HUES6 (cell line): ENCODE measurements at regions not wholly inside any gene's neighbourhood (a gene's known extent, or its start where the extent isn't known, plus 50 kb on each side); places are given as distances from the start of the nearest gene placed in this dataset.

ENCODE experiments used
- H3K27ac ChIP-seq: 2 replicates; pipeline ENCODE4 v1.7.0; 2013; ENCODE audit warnings: low read depth, mild to moderate bottlenecking, low read length, inconsistent platforms
- H3K27me3 ChIP-seq: 2 replicates; pipeline ENCODE4 v1.6.1; 2013; ENCODE audit warnings: low read length; ENCODE audit not compliant: control insufficient read depth, insufficient read depth
- H3K36me3 ChIP-seq: 2 replicates; pipeline ENCODE4 v1.6.1; 2013; ENCODE audit warnings: low read length; ENCODE audit not compliant: control insufficient read depth, insufficient read depth
- H3K4me1 ChIP-seq: 2 replicates; pipeline ENCODE4 v1.6.1; 2013; ENCODE audit warnings: low read length; ENCODE audit not compliant: control insufficient read depth, insufficient read depth
- H3K4me3 ChIP-seq: 2 replicates; pipeline ENCODE4 v1.5.1; 2013; ENCODE audit warnings: low read depth, low read length
- H3K9ac ChIP-seq: one replicate; pipeline ENCODE4 v1.6.1; 2013; ENCODE audit warnings: mild to moderate bottlenecking, low read length
- H3K9me3 ChIP-seq: 2 replicates; pipeline ENCODE4 v1.6.1; 2013; ENCODE audit warnings: low read depth, low read length; ENCODE audit not compliant: control insufficient read depth, insufficient read depth

GRCh38 chr16:86894029-86894567, 315.7 kb downstream of the FOXL1 start:
- H3K36me3 ChIP-seq: no peaks in the 10 kb centered on the region
- no peak overlapping the region for H3K4me3 ChIP-seq
- H3K4me1 ChIP-seq: peaks cover 17% of the 10 kb centered on the region; the same call in 1 of the 2 replicates
- H3K9me3 ChIP-seq: no peaks in the 10 kb centered on the region
- no peak overlapping the region for H3K9ac ChIP-seq
- H3K27ac ChIP-seq: no peak overlapping the region
- no peaks in the 10 kb centered on the region for H3K27me3 ChIP-seq

- H3K36me3 ChIP-seq: no peaks in the 10 kb centered on the region
- no peak overlapping the region for H3K27ac ChIP-seq
- H3K27me3 ChIP-seq: no peaks in the 10 kb centered on the region
- no peaks in the 10 kb centered on the region for H3K9me3 ChIP-seq
- no peak overlapping the region for H3K9ac ChIP-seq
- peaks cover 17% of the 10 kb centered on the region; the same call in 1 of the 2 replicates for H3K4me1 ChIP-seq
- no peak overlapping the region for H3K4me3 ChIP-seq
Measured at GRCh38 chr16:86894925-86895324, 316.6 kb downstream of the FOXL1 start.

- no peaks in the 10 kb centered on the region for H3K9me3 ChIP-seq
- H3K9ac ChIP-seq: no peak overlapping the region
- H3K4me3 ChIP-seq: no peak overlapping the region
- peaks cover 17% of the 10 kb centered on the region; the same call in 1 of the 2 replicates for H3K4me1 ChIP-seq
- H3K27ac ChIP-seq: no peak overlapping the region
- H3K36me3 ChIP-seq: no peaks in the 10 kb centered on the region
- H3K27me3 ChIP-seq: no peaks in the 10 kb centered on the region
Measured at GRCh38 chr16:86895606-86896005, 317.3 kb downstream of the FOXL1 start.

DNA sequence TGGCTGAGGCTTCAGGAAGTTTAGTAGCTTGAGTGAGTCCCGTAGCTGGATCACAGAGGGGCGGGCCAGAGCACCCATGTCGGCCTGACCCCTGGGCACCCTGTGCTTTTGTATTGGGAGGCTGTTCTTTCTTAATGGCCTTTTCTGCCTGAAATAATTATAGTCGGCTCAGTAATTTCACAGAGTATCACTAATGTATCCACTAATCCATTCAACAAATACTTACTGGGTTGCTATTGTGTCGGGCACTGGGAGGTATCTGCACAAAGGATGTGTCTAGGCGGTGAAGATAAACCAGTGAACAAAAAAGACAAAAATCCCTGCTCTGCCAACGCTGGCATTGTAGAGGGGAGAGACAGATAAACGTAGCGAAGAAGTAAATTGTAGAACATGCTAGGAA, 318.6 kb downstream of the FOXL1 start:
- Histone ChIP-seq H3K9me3 (no peaks in the 10 kb centered on the region), H3K36me3 (no peaks in the 10 kb centered on the region), H3K27me3 (0 out of 2 replicates have a peak, but pooled peaks cover 1% of the 10 kb centered on the region), H3K4me1 (peaks cover 22% of the 10 kb centered on the region; the same call in 1 of the 2 replicates), H3K9ac (no peak overlapping the region), H3K27ac (no peak overlapping the region), H3K4me3 (no peak overlapping the region)

DNA sequence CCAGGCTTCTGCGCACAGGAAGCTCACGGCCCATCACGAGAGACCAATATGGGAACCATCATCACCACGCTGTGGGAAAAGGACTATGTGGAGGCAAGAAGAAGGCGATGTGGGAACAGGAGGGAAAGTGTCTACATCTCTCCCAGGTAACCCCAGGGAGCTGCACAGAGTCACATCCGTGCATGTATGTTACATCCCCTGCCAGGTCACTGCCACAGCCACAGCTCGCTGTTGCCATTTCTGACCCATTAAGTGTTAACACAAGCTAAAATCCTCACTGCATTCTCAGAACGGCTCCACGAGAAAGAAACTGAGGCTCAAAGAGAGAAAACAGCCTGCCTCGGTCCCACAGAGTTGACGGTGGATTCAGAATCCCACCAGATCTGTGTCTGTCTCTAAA, 319.1 kb downstream of the FOXL1 start:
- H3K9ac ChIP-seq: no peak overlapping the region
- H3K27ac ChIP-seq: no peak overlapping the region
- peaks cover 23% of the 10 kb centered on the region; the same call in 1 of the 2 replicates for H3K4me1 ChIP-seq
- no peaks in the 10 kb centered on the region for H3K9me3 ChIP-seq
- 0 out of 2 replicates have a peak, but pooled peaks cover 2% of the 10 kb centered on the region for H3K27me3 ChIP-seq
- no peak overlapping the region for H3K4me3 ChIP-seq
- H3K36me3 ChIP-seq: no peaks in the 10 kb centered on the region

DNA sequence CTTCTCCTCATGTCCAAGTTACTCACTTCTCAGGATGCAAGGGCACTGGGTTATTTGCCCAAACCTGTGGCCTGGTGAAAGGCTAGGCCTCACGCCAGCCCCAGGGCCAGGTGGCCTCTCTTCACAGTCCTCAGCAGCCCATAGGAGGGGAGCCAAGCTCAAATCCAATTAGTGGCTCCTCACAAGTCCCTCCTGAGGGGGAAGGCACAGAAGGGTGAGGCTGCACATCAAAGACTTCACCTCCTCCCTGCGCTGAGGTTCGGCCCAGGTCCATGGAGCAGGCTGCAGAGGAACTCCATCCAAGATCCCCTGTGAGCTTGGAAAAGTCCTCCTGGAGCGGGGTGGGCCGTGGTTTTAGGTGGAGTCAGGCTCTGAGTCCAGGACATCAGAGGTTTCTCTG, 320.0 kb downstream of the FOXL1 start:
- Histone ChIP-seq H3K27ac (no peak overlapping the region), H3K9ac (no peak overlapping the region), H3K9me3 (no peaks in the 10 kb centered on the region), H3K36me3 (no peaks in the 10 kb centered on the region), H3K4me1 (peaks cover 30% of the 10 kb centered on the region; the same call in 1 of the 2 replicates), H3K27me3 (0 out of 2 replicates have a peak, but pooled peaks cover 2% of the 10 kb centered on the region), H3K4me3 (no peak overlapping the region)

DNA sequence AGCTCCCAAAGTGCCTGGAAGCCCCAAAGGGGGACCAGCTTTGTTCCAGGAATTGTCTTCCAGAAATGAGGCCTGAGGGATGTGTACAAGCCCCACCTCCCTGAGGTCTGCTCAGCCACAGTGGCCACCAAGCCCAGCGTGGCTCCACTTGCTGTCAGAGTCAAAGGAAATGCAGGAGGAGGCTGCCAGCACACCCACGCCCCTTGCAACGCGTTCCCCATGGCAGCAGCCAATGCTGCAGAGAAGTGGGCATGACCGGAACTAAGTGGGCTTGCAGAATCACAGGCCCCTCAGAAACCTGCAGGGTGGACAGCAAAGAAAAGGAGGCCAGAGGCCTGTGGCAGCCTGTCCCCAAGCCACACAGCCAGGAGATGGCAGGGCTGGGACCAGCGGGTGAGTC, 320.8 kb downstream of the FOXL1 start:
- H3K4me3 ChIP-seq: no peak overlapping the region
- peaks cover 30% of the 10 kb centered on the region; the same call in 1 of the 2 replicates for H3K4me1 ChIP-seq
- H3K36me3 ChIP-seq: no peaks in the 10 kb centered on the region
- H3K27me3 ChIP-seq: peaks cover 2% of the 10 kb centered on the region; the same call in 1 of the 2 replicates
- no peak overlapping the region for H3K27ac ChIP-seq
- no peaks in the 10 kb centered on the region for H3K9me3 ChIP-seq
- H3K9ac ChIP-seq: no peak overlapping the region

- Histone ChIP-seq H3K9me3 (no peaks in the 10 kb centered on the region), H3K36me3 (no peaks in the 10 kb centered on the region), H3K27ac (no peak overlapping the region), H3K4me3 (no peak overlapping the region), H3K4me1 (peaks cover 30% of the 10 kb centered on the region; the same call in 1 of the 2 replicates), H3K27me3 (peaks cover 2% of the 10 kb centered on the region; the same call in 1 of the 2 replicates), H3K9ac (no peak overlapping the region)
Measured at GRCh38 chr16:86899757-86900156, 321.4 kb downstream of the FOXL1 start.

- no peaks in the 10 kb centered on the region for H3K36me3 ChIP-seq
- peaks cover 23% of the 10 kb centered on the region; the same call in 1 of the 2 replicates for H3K4me1 ChIP-seq
- no peak overlapping the region for H3K27ac ChIP-seq
- H3K4me3 ChIP-seq: no peak overlapping the region
- no peak overlapping the region for H3K9ac ChIP-seq
- H3K27me3 ChIP-seq: peaks cover 2% of the 10 kb centered on the region; the same call in 1 of the 2 replicates
- no peaks in the 10 kb centered on the region for H3K9me3 ChIP-seq
Measured at GRCh38 chr16:86901483-86901882, 323.1 kb downstream of the FOXL1 start.

DNA sequence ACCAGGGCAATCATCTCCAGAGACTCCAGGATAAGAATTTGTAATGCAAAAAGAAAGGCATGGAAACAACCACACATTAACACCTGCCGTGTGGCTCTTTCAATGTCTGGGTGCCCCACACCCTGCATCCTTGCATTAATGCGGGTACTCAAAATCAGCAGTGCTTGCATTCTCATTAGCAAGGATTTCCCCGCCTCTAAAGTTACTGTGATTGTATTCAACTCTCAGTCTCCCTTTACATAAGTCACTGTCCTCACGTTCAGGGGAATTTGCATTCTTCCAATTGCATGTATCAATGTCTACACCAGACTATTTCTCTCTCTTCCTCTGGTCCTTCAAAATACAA, 324.3 kb downstream of the FOXL1 start:
- Histone ChIP-seq H3K36me3 (no peaks in the 10 kb centered on the region), H3K27ac (no peak overlapping the region), H3K9me3 (no peaks in the 10 kb centered on the region), H3K4me3 (no peak overlapping the region), H3K27me3 (peaks cover 2% of the 10 kb centered on the region; the same call in 1 of the 2 replicates), H3K4me1 (peaks cover 23% of the 10 kb centered on the region; the same call in 1 of the 2 replicates), H3K9ac (no peak overlapping the region)

- Histone ChIP-seq H3K27me3 (peaks cover 2% of the 10 kb centered on the region; the same call in 1 of the 2 replicates), H3K4me3 (no peak overlapping the region), H3K9ac (no peak overlapping the region), H3K27ac (no peak overlapping the region), H3K9me3 (no peaks in the 10 kb centered on the region), H3K36me3 (no peaks in the 10 kb centered on the region), H3K4me1 (peaks cover 22% of the 10 kb centered on the region; the same call in 1 of the 2 replicates)
Measured at GRCh38 chr16:86903068-86903467, 324.7 kb downstream of the FOXL1 start.
